ENCODE measurements at regions not wholly inside any gene's neighbourhood (a gene's known extent, or its start where the extent isn't known, plus 50 kb on each side); places are given as distances from the start of the nearest gene placed in this dataset.
"Not testable (repeated sequence)": the region's sequence is repeated elsewhere in the genome, so short reads cannot be mapped to it uniquely, and the experiment has no call there.

DNA sequence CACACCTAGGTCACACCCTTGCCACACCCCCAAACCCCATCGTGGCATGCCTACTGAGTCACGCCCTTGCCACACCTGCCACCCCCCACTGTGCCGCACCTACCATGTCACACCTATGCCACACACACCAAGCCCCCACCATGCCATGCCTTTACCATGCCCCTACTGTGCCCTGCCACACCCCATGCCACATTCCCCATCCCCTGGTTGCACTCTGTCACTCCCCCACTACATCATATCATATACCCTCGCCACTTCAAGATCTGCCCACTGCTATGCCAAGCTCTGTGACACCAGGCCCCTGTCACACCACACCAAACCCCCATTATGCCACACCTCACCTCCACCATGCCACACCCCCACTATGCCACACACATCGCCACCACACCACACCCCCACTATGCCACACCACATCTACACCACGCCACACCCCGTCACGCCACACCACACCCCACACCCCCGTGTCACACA is 101.2 kb downstream of the OLFM1 start:
- Histone ChIP-seq H3K79me2 (ENCODE audit: control insufficient read depth, insufficient read depth, low read length) (no peaks in the 10 kb centered on the region), H3K23ac (ENCODE audit: low read length) (no peak overlapping the region), H2BK5ac (ENCODE audit: low read length) (no peak overlapping the region), H2BK15ac (replicated peaks; ENCODE audit: low read depth) (no peak overlapping the region), H3K27ac (ENCODE audit: low read depth, low read length) (no peak overlapping the region), H4K5ac (ENCODE audit: low read length) (no peak overlapping the region), H3K27me3 (ENCODE audit: insufficient read depth, low read length, poor library complexity) (no peaks in the 10 kb centered on the region), H3K4me3 (ENCODE audit: low read length) (no peak overlapping the region), H3K18ac (ENCODE audit: low read length) (no peak overlapping the region), H3K4me1 (ENCODE audit: control insufficient read depth, low read depth, low read length) (peaks cover 6% of the 10 kb centered on the region), H3K79me1 (ENCODE audit: low read length) (no peaks in the 10 kb centered on the region), H2AK5ac (ENCODE audit: low read length) (no peak overlapping the region), H3K4me2 (ENCODE audit: low read length) (no peak overlapping the region), H2BK120ac (ENCODE audit: low read depth, low read length) (no peak overlapping the region), H3K4ac (ENCODE audit: low read depth, low read length) (no peak overlapping the region), H3K36me3 (ENCODE audit: control insufficient read depth, insufficient read depth, low read length) (no peaks in the 10 kb centered on the region), H4K8ac (ENCODE audit: low read depth, low read length) (no peak overlapping the region), H3K56ac (ENCODE audit: low read length) (no peak overlapping the region), H3K9ac (ENCODE audit: low read length) (no peak overlapping the region)
- no CpG with 5 or more reads among the region's 9 CpGs for WGBS (ENCODE audit: extremely low coverage, insufficient coverage, low lambda C conversion rate)
- DNase-seq: no peak

DNA sequence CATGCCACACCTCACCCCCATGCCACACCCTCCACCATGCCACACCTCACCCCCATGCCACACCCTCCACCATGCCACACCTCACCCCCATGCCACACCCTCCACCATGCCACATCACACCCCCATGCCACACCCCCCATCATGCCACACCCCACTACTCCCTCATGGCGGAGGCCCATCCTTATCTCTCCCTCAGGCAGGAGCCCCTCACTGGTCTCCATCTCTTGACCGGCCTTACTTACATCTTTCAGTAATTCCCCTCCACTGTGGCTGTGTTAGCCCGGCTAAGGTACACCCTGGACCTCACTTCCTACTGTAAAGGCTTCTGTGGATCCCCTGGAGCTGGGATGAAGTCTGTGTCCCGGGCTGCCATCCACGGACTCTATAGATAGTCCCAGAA is 102.0 kb downstream of the OLFM1 start:
- Histone ChIP-seq H2BK15ac (replicated peaks; ENCODE audit: low read depth) (no peak overlapping the region), H4K5ac (ENCODE audit: low read length) (no peak overlapping the region), H3K4ac (ENCODE audit: low read depth, low read length) (no peak overlapping the region), H3K79me1 (ENCODE audit: low read length) (no peaks in the 10 kb centered on the region), H3K56ac (ENCODE audit: low read length) (no peak overlapping the region), H2BK5ac (ENCODE audit: low read length) (no peak overlapping the region), H3K27ac (ENCODE audit: low read depth, low read length) (no peak overlapping the region), H3K4me1 (ENCODE audit: control insufficient read depth, low read depth, low read length) (peaks cover 6% of the 10 kb centered on the region), H3K79me2 (ENCODE audit: control insufficient read depth, insufficient read depth, low read length) (no peaks in the 10 kb centered on the region), H3K9ac (ENCODE audit: low read length) (no peak overlapping the region), H3K23ac (ENCODE audit: low read length) (no peak overlapping the region), H2AK5ac (ENCODE audit: low read length) (no peak overlapping the region), H3K18ac (ENCODE audit: low read length) (no peak overlapping the region), H3K4me3 (ENCODE audit: low read length) (no peak overlapping the region), H3K4me2 (ENCODE audit: low read length) (no peak overlapping the region), H3K36me3 (ENCODE audit: control insufficient read depth, insufficient read depth, low read length) (no peaks in the 10 kb centered on the region), H4K8ac (ENCODE audit: low read depth, low read length) (no peak overlapping the region), H2BK120ac (ENCODE audit: low read depth, low read length) (no peak overlapping the region), H3K27me3 (ENCODE audit: insufficient read depth, low read length, poor library complexity) (no peaks in the 10 kb centered on the region)
- WGBS (ENCODE audit: extremely low coverage, insufficient coverage, low lambda C conversion rate): no CpG with 5 or more reads among the region's 5 CpGs
- no peak for DNase-seq

- no peak overlapping the region for H3K4me2 ChIP-seq (ENCODE audit: low read length)
- no peak overlapping the region for H4K8ac ChIP-seq (ENCODE audit: low read depth, low read length)
- no peak overlapping the region for H3K9ac ChIP-seq (ENCODE audit: low read length)
- H4K5ac ChIP-seq (ENCODE audit: low read length): no peak overlapping the region
- H3K4me1 ChIP-seq (ENCODE audit: control insufficient read depth, low read depth, low read length): peaks cover 6% of the 10 kb centered on the region
- H2BK15ac ChIP-seq (replicated peaks; ENCODE audit: low read depth): no peak overlapping the region
- no peak overlapping the region for H2BK5ac ChIP-seq (ENCODE audit: low read length)
- H3K23ac ChIP-seq (ENCODE audit: low read length): no peak overlapping the region
- no peak overlapping the region for H2BK120ac ChIP-seq (ENCODE audit: low read depth, low read length)
- H3K4ac ChIP-seq (ENCODE audit: low read depth, low read length): no peak overlapping the region
- no peak overlapping the region for H2AK5ac ChIP-seq (ENCODE audit: low read length)
- H3K27me3 ChIP-seq (ENCODE audit: insufficient read depth, low read length, poor library complexity): no peaks in the 10 kb centered on the region
- no peaks in the 10 kb centered on the region for H3K79me2 ChIP-seq (ENCODE audit: control insufficient read depth, insufficient read depth, low read length)
- DNase-seq: no peak
- no peak overlapping the region for H3K4me3 ChIP-seq (ENCODE audit: low read length)
- H3K79me1 ChIP-seq (ENCODE audit: low read length): no peaks in the 10 kb centered on the region
- no CpG with 5 or more reads among the region's 18 CpGs for WGBS (ENCODE audit: extremely low coverage, insufficient coverage, low lambda C conversion rate)
- H3K56ac ChIP-seq (ENCODE audit: low read length): no peak overlapping the region
- no peaks in the 10 kb centered on the region for H3K36me3 ChIP-seq (ENCODE audit: control insufficient read depth, insufficient read depth, low read length)
- no peak overlapping the region for H3K18ac ChIP-seq (ENCODE audit: low read length)
- no peak overlapping the region for H3K27ac ChIP-seq (ENCODE audit: low read depth, low read length)
These were observed 103.5 kb downstream of the OLFM1 start for GRCh38 chr9:135190789-135191577.

- no peak overlapping the region for H3K9ac ChIP-seq (ENCODE audit: low read length)
- no peaks in the 10 kb centered on the region for H3K27me3 ChIP-seq (ENCODE audit: insufficient read depth, low read length, poor library complexity)
- WGBS (ENCODE audit: extremely low coverage, insufficient coverage, low lambda C conversion rate): no CpG with 5 or more reads among the region's 18 CpGs
These were observed 105.2 kb downstream of the OLFM1 start for GRCh38 chr9:135192686-135193085.

GRCh38 chr9:135195975-135196374 is 108.5 kb downstream of the OLFM1 start:
- not testable (repeated sequence) for H3K27ac ChIP-seq (ENCODE audit: low read depth, low read length); H2AK5ac ChIP-seq (ENCODE audit: low read length); H3K79me1 ChIP-seq (ENCODE audit: low read length); H3K56ac ChIP-seq (ENCODE audit: low read length); H2BK15ac ChIP-seq (replicated peaks; ENCODE audit: low read depth); H3K18ac ChIP-seq (ENCODE audit: low read length); H4K5ac ChIP-seq (ENCODE audit: low read length); H3K4me2 ChIP-seq (ENCODE audit: low read length); H3K4ac ChIP-seq (ENCODE audit: low read depth, low read length); H2BK120ac ChIP-seq (ENCODE audit: low read depth, low read length); H2BK5ac ChIP-seq (ENCODE audit: low read length); H3K36me3 ChIP-seq (ENCODE audit: control insufficient read depth, insufficient read depth, low read length); H3K4me1 ChIP-seq (ENCODE audit: control insufficient read depth, low read depth, low read length); H3K9ac ChIP-seq (ENCODE audit: low read length); H3K27me3 ChIP-seq (ENCODE audit: insufficient read depth, low read length, poor library complexity); H3K4me3 ChIP-seq (ENCODE audit: low read length); H3K79me2 ChIP-seq (ENCODE audit: control insufficient read depth, insufficient read depth, low read length); H3K23ac ChIP-seq (ENCODE audit: low read length); H4K8ac ChIP-seq (ENCODE audit: low read depth, low read length); DNase-seq
- 100% methylated on average over 1 of the region's 7 CpGs for WGBS (ENCODE audit: extremely low coverage, insufficient coverage, low lambda C conversion rate)

More at GRCh38 chr9:135192686-135193085, 105.2 kb downstream of the OLFM1 start:
- Histone ChIP-seq H3K56ac (ENCODE audit: low read length) (no peak overlapping the region), H3K4me3 (ENCODE audit: low read length) (no peak overlapping the region), H2BK15ac (replicated peaks; ENCODE audit: low read depth) (no peak overlapping the region), H2BK5ac (ENCODE audit: low read length) (no peak overlapping the region), H3K23ac (ENCODE audit: low read length) (no peak overlapping the region), H3K4me2 (ENCODE audit: low read length) (no peak overlapping the region), H2BK120ac (ENCODE audit: low read depth, low read length) (no peak overlapping the region), H3K4me1 (ENCODE audit: control insufficient read depth, low read depth, low read length) (no peaks in the 10 kb centered on the region), H3K79me1 (ENCODE audit: low read length) (no peaks in the 10 kb centered on the region), H4K8ac (ENCODE audit: low read depth, low read length) (no peak overlapping the region), H3K79me2 (ENCODE audit: control insufficient read depth, insufficient read depth, low read length) (no peaks in the 10 kb centered on the region), H3K18ac (ENCODE audit: low read length) (no peak overlapping the region), H3K4ac (ENCODE audit: low read depth, low read length) (no peak overlapping the region), H2AK5ac (ENCODE audit: low read length) (no peak overlapping the region), H4K5ac (ENCODE audit: low read length) (no peak overlapping the region), H3K27ac (ENCODE audit: low read depth, low read length) (no peak overlapping the region), H3K36me3 (ENCODE audit: control insufficient read depth, insufficient read depth, low read length) (no peaks in the 10 kb centered on the region)
- no peak for DNase-seq

GRCh38 chr9:135196474-135196873 is 109.0 kb downstream of the OLFM1 start:
- H3K18ac ChIP-seq (ENCODE audit: low read length): no peak overlapping the region
- H2AK5ac ChIP-seq (ENCODE audit: low read length): no peak overlapping the region
- H3K79me1 ChIP-seq (ENCODE audit: low read length): no peaks in the 10 kb centered on the region
- 100% methylated on average over 1 of the region's 1 CpG for WGBS (ENCODE audit: extremely low coverage, insufficient coverage, low lambda C conversion rate)
- no peak overlapping the region for H4K5ac ChIP-seq (ENCODE audit: low read length)
- no peak overlapping the region for H3K4me3 ChIP-seq (ENCODE audit: low read length)
- H3K23ac ChIP-seq (ENCODE audit: low read length): no peak overlapping the region
- H4K8ac ChIP-seq (ENCODE audit: low read depth, low read length): no peak overlapping the region
- no peak overlapping the region for H3K4me2 ChIP-seq (ENCODE audit: low read length)
- H2BK15ac ChIP-seq (replicated peaks; ENCODE audit: low read depth): no peak overlapping the region
- no peak overlapping the region for H3K56ac ChIP-seq (ENCODE audit: low read length)
- H3K36me3 ChIP-seq (ENCODE audit: control insufficient read depth, insufficient read depth, low read length): no peaks in the 10 kb centered on the region
- H3K4ac ChIP-seq (ENCODE audit: low read depth, low read length): no peak overlapping the region
- no peak overlapping the region for H2BK120ac ChIP-seq (ENCODE audit: low read depth, low read length)
- H3K4me1 ChIP-seq (ENCODE audit: control insufficient read depth, low read depth, low read length): no peaks in the 10 kb centered on the region
- H2BK5ac ChIP-seq (ENCODE audit: low read length): no peak overlapping the region
- H3K9ac ChIP-seq (ENCODE audit: low read length): no peak overlapping the region
- H3K27ac ChIP-seq (ENCODE audit: low read depth, low read length): no peak overlapping the region
- H3K27me3 ChIP-seq (ENCODE audit: insufficient read depth, low read length, poor library complexity): no peaks in the 10 kb centered on the region
- no peaks in the 10 kb centered on the region for H3K79me2 ChIP-seq (ENCODE audit: control insufficient read depth, insufficient read depth, low read length)
- no peak for DNase-seq
